ENCODE measurements at regions not wholly inside any gene's neighbourhood (a gene's known extent, or its start where the extent isn't known, plus 50 kb on each side); places are given as distances from the start of the nearest gene placed in this dataset.
A peak's percentile ranks its signal among the peaks of the same experiment; 100 is the strongest.

DNA sequence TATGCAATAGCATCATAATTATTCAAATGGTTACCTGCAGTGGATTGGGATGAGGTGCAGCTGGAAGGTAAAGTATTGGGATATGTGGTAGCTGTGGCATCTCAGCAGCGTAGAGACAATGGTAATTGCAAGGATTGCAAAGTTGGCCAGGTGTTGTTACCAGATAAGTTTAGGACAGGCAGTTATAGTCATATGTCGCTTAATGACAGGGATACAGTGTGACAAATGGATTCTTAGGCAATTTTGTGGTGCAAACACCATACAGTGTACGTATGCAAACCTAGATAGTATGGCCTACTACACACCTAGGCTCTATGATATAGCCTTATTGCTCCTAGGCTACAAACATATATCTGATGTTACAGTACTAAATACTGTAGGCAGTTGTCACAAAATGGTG, 163.5 kb upstream of the LYZL2 start:
- no peak for DNase-seq (ENCODE audit: low read depth)

DNA sequence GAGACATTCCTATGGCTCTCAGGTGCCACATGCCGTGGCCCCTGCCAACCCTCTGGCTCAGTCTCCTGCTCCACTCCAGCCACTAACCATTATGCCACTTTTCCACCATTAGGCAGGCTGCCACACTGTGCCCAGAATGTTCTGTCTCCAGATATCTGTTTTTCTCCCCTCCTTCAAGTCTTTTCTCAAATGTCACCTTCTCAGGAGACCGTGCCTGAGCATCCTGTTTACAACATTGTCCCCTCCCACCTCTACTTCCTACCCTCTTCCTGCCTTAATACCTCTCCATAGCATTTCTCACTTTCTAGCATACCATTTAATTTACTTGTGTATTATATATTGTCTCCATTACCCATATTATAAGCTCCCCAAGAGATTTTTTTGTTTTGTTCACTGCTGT, 162.5 kb upstream of the LYZL2 start:
- DNase-seq (ENCODE audit: low read depth) = no peak

DNA sequence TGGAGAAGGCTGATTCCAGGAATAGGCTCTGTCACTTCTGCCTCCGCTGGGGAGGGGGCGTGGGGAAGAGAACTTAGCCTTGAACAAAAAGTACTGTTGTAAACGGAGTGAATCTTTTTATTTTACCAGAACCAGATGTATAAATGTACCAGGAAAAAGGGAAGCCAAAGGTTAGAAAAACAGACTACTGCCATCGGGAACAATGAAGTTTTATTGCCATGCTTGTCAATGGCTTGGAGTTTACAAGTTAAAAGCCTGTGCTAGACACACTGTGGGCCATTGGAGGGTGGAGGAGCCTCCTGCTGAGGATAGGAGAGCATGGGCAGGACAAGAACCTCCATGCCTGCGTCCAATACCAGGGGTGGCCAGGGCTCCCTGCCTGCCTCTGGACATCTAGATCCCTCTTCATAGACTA, 161.7 kb upstream of the LYZL2 start:
- DNase-seq (ENCODE audit: low read depth) = no peak

DNA sequence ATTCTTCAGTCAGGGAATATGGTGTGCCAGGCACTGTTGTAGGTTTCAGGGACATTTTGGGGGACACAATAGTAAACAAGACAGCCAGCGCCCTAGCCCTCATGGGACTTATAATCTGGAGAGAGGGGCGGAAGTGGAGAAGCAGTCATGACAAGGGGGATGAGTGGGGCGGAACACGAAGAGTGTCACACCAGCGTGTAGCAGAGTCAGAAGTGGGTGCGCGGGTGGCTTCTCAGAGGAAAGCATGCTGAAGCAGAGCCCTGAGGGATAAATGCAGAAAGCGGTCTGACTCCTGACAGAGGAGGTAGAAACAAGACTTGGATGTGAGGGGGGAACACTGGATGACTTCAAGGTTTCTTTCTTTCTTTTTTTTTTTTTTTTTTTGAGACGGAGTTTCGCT, 160.3 kb upstream of the LYZL2 start:
- no peak for DNase-seq (ENCODE audit: low read depth)

DNA sequence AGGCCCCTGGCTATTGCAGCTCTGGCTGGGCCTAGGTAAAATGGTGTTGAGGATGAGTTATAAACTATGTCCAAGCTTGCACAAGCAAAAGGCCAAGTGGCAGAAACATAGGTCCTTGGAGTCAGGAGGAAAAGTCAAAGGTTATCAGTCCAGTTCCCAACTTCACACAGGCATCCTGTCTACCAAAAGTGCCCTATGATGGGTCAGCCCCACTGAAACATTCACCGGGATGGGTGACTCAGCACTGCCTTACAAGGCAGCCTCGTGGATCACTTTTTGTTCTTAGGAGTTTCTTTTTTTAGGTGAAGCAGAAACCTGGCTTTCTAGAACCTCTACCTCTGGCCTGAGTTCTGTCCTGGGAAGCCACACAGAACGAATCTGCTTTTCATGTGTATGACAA, 158.8 kb upstream of the LYZL2 start:
- no peak for DNase-seq (ENCODE audit: low read depth)

GRCh38 chr10:30786906-30787305, 157.4 kb upstream of the LYZL2 start:
- no peak for DNase-seq (ENCODE audit: low read depth)

DNA sequence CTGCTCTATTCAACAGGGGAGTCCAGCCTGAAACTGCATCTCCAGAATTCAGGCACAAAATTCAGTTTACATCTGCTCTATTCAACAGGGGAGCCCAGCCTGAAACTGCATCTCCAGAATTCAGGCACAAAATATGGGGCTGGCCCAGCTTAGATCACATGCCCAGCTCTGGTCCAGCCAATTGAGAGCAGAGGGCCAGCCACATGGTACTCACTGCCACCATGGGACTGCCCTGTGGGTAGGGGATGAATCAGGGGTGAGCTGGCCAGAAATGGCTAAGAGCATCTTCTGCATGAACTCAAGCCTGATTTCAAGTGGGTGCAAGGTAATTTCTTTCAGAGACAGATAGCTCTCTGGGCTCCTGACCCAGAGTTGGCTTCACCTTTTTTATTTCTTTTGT, 156.6 kb upstream of the LYZL2 start:
- DNase-seq (ENCODE audit: low read depth) = no peak

DNA sequence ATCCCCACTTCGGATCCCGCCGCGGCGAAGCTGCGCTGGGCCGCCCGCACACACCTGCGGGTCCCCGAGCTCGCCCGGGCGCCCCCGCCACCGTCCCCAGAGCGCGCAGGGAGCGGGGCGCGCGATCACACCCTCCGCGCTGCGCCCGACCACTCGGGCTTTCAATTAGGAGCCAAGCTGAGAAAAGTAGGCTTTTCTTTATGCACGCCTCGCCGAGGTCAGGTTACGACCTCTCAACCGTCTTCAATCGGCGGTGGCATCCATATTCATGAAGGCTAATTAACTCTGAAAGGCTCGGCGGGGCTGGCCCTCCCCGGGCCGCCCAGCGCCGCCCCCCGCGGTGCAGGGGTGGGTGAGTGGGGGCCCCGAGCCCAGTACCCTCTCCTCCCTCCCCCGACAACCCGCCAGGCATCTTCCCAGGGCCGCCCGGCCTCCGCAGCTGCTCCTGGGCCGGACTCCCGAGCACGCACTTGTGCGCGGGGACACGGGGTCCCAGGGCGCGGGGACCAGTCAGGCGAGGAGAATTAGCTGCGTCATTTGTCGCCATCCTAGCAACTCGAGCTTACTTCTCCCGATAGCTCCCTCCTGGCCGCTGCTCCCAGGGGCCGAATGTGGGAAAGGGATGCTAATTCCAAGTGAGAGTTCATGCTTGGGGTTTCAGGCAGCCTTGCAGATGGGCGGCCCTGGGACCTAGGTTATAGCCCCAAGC, 155.5 kb upstream of the LYZL2 start:
- no peak for DNase-seq (ENCODE audit: low read depth)

GRCh38 chr10:30784524-30784896, 155.0 kb upstream of the LYZL2 start:
- no peak for DNase-seq (ENCODE audit: low read depth)

- no peak for DNase-seq (ENCODE audit: low read depth)
Observed at GRCh38 chr10:30783939-30784501, 154.5 kb upstream of the LYZL2 start.

DNA sequence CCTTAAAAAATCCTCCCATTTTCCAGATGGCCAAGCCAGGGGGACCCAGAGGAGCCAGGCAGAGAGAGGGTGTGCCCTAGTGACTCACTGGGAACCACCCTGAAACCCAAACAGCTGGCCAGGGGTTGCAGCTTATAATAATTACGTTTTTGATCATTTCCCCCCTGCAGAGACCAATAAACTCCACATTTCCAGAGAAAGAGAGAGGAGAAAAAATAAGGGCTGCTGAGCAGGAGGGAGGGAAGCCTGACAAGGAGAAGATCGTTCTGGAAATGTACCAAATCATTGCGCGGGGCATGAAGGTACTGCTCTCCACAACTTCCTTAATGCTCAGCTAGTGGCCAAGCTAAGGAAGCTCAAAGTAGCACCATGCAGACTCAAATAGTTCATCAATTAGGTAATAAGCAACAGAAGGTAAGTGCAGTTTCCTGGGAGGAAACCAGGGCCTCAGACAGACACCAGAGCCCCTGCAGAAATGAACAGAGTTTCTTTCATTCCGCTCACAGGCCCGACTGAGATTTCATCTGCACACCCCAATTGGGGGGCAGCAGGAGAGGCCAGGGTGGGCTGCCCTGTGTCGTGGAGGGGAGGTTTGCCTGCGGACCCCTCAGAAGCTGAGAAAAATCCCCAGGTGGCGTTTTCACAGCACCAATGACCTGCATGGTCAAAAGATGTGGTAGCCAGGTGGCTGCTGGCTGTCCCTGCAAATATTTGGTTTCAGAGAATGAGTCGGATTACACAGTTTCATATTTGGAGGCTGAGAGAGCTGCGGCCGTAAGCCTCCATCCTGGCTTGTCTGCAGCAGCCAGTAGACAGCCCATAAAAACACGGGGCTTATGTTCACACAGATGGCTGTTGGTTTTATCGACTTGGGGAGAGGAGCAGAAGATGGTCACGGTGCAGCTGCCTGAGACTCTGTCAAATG, 153.2 kb upstream of the LYZL2 start:
- DNase-seq (ENCODE audit: low read depth) = no peak

GRCh38 chr10:30782157-30782536, 152.6 kb upstream of the LYZL2 start:
- no peak for DNase-seq (ENCODE audit: low read depth)

DNA sequence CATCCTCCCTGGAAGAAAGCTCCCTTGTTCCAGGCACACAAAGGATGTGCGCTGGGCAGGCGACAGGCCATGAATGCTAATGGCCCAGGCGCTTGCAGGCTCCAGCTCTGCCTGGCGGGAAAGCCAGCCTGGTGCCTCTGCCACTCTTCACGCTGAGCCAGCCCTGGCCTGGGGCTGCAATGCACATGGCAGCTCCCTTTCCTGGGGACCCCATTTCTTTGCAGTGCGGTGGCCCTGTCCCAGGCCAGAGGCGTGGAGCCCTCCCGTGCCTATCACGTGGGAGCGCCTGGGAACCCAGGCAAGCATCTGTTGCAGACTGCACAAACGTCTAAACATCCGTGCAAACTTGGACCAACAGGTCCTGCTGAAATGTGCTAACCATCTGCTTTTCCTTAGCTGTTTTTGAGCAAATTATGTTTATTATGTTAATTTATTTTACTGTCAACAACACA, 152.1 kb upstream of the LYZL2 start:
- no peak for DNase-seq (ENCODE audit: low read depth)

DNA sequence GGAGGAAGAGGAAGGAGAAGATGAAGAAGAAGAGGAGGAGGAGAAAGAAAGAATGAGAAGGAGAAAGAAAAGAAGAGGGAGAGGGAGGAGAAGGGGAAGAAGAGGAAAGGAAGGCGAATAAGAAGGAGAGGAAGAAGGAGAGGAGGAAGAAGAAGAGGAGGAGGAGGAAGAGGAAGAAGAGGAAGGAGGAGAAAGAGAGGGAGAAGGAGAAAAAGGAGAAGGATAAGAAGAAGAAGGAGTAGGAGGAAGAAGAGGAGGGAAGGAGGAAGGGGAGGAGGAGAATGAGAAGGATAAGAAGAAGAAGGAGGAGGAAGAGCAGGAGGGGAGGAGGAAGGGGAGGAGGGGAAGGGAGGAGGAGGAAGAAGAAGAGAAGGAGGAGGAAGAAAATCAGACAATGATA, 149.2 kb upstream of the LYZL2 start:
- DNase-seq (ENCODE audit: low read depth) = no peak

DNA sequence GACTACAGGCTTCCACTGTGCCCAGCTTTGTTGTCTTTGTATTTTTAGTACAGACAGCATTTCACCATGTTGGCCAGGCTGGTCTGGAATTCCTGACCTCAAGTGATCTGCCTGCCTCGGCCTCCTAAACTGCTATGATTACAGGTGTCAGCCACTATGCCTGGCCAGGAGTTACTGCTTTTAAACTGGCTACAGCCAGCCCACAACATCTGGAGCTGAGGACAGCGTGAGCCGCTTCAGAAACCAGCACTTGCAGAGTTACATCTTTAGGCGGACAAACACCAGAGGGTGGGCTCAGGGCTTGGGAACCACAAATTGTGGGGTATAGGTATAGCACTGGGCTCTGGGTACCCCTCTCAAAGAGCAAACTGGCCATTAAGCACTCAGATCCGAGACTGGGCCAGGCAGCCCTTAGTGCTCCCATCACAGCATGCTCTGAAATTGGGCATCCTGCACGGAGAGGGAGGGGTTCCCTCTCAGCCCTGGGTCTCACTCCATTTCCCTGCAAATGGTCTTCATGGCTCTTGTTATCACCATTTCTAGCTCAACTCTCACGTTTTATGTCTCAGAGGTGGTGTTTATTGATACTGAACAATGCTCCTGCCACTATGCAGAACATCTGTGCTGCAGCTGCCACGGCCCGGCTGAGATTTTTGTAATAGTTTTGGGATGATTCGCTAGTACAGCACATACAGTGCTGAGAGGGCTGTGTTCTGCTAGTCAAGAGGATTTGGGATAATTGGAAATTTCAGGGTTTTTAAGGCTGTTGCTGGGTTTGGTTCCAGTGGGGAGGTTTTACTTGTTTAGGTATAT, 146.4 kb upstream of the LYZL2 start:
- peak; percentile 58 for DNase-seq (ENCODE audit: low read depth)

GRCh38 chr10:30774261-30774660, 144.7 kb upstream of the LYZL2 start:
- no peak for DNase-seq (ENCODE audit: low read depth)

DNA sequence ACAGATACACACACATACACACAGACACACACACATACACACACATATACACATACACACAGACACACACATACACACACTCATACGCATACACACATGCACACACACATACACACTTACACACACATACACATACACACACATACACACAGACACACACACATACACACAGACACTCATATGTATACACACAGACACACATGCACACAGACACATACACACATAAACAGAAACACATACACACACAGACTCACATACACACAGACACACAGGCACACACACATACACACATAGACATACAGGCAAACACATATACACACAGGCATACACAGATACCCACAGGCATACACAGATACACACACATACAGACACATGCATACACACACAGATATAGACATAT, 143.9 kb upstream of the LYZL2 start:
- DNase-seq (ENCODE audit: low read depth) = no peak

GRCh38 chr10:30770816-30771215, 141.3 kb upstream of the LYZL2 start:
- DNase-seq (ENCODE audit: low read depth) = no peak

- no peak for DNase-seq (ENCODE audit: low read depth)
Observed at GRCh38 chr10:30770229-30770628, 140.7 kb upstream of the LYZL2 start.

DNA sequence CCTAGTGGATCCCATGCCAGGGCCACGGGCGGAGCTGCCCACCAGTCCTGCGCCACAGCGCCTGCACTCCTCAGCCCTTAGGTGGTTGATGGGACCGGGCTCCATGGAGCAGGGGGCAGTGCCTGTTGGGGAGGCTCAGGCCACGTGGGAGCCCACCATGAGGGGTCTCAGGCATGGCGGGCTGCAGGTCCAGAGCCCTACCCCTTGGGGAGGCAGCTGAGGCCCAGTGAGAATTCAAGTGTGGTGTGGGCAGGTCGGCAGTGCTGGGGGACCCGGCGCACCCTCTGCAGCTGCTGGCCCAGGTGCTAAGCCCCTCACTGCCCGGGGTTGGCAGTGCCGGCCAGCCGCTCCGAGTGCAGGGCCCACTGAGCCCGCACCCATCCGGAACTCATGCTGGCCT, 139.8 kb upstream of the LYZL2 start:
- no peak for DNase-seq (ENCODE audit: low read depth)

DNA sequence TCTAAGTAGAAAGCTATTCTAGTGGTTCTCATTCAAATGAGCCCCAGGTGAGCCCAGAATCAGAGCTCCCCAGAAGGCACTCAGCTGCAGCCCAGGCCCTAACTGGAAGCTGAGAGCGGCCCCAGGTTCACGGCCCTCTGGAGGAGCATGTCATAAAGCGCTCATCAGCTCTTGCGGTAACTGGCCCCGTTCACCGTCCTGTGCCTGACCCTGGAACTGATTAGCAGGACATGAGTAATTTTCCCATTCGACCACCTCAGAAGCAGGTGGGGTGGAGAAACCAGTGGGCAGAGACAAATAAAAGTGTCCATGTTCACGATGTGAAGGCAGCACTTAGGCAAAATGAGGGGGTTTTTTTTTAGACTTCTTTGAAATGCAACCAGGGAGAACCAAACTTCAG, 136.1 kb upstream of the LYZL2 start:
- no peak for DNase-seq (ENCODE audit: low read depth)

- no peak for DNase-seq (ENCODE audit: low read depth)
Observed at GRCh38 chr10:30765022-30765615, 135.6 kb upstream of the LYZL2 start.

Measured in HS-5 (cell line).